DOHH2 (cell line): ENCODE measurements at regions not wholly inside any gene's neighbourhood (a gene's known extent, or its start where the extent isn't known, plus 50 kb on each side); places are given as distances from the start of the nearest gene placed in this dataset.

Experiments
- H3F3A ChIP-seq: fragments of 200-600 bp; sonication (generic), shearing (Covaris generic); 2 replicates; pipeline ENCODE4 v1.6.0; 2016; ENCODE audit warnings: antibody characterized with exemption, mild to moderate bottlenecking; ENCODE audit not compliant: control insufficient read depth, insufficient read depth
- H3K27ac ChIP-seq: fragments of 200-600 bp; sonication (generic); 2 replicates; pipeline ENCODE4 v1.5.1; 2014; ENCODE audit warnings: low read depth, mild to moderate bottlenecking, low read length, moderate library complexity
- H3K27me3 ChIP-seq: fragments of 200-600 bp; sonication (generic); 2 replicates; pipeline ENCODE4 v1.6.1; 2014; ENCODE audit warnings: mild to moderate bottlenecking, low read length, mixed read lengths; ENCODE audit not compliant: control insufficient read depth
- H3K36me3 ChIP-seq: fragments of 200-600 bp; sonication (generic); 2 replicates; pipeline ENCODE4 v1.6.1; 2014; ENCODE audit warnings: mild to moderate bottlenecking, low read length, moderate library complexity, mixed read lengths; ENCODE audit not compliant: control insufficient read depth
- H3K4me1 ChIP-seq: fragments of 200-600 bp; sonication (generic); 2 replicates; pipeline ENCODE4 v1.6.1; 2014; ENCODE audit warnings: mild to moderate bottlenecking, low read length, mixed read lengths; ENCODE audit not compliant: control insufficient read depth
- H3K4me2 ChIP-seq: fragments of 200-600 bp; sonication (generic); 2 replicates; pipeline ENCODE4 v1.6.0; 2014; ENCODE audit warnings: mild to moderate bottlenecking, low read length, moderate library complexity
- H3K4me3 ChIP-seq: fragments of 200-600 bp; sonication (generic); 2 replicates; pipeline ENCODE4 v1.5.1; 2014; ENCODE audit warnings: mild to moderate bottlenecking, low read length, mixed read lengths
- H3K79me2 ChIP-seq: fragments of 200-600 bp; sonication (generic); 2 replicates; pipeline ENCODE4 v1.6.1; 2014; ENCODE audit warnings: mild to moderate bottlenecking, low read length, mixed read lengths; ENCODE audit not compliant: control insufficient read depth
- H3K9me2 ChIP-seq: fragments of 200-600 bp; sonication (generic); replicated peaks from 2 replicates; pipeline ENCODE4 v1.6.1; 2014; ENCODE audit warnings: mild to moderate bottlenecking, low read length, mixed read lengths; ENCODE audit not compliant: control insufficient read depth
- H3K9me3 ChIP-seq: fragments of 200-600 bp; sonication (generic); 2 replicates; pipeline ENCODE4 v1.6.1; 2014; ENCODE audit warnings: antibody characterized with exemption, low read length, mixed read lengths; ENCODE audit not compliant: control insufficient read depth, insufficient read depth
- H4K20me1 ChIP-seq: fragments of 200-600 bp; sonication (generic); 2 replicates; pipeline ENCODE4 v1.6.0; 2014; ENCODE audit warnings: low read depth, mild to moderate bottlenecking, antibody characterized with exemption, low read length, moderate library complexity; ENCODE audit not compliant: control insufficient read depth, insufficient read depth
- EZH2phosphoT487 ChIP-seq: fragments of 200-600 bp; sonication (generic); IDR thresholded peaks from 2 replicates; pipeline ENCODE4 v1.6.1; 2017; ENCODE audit warnings: borderline replicate concordance, mild to moderate bottlenecking, antibody characterized with exemption, low read length, moderate library complexity, mixed read lengths
- TF ChIP-seq, protein P1 (sequence below): fragments of 200-600 bp; sonication (generic); IDR thresholded peaks from one replicate; pipeline ENCODE4 v1.5.1; 2014; ENCODE audit warnings: antibody characterized with exemption, mild to moderate bottlenecking, low read depth, low read length; ENCODE audit not compliant: poor library complexity, severe bottlenecking

DNA sequence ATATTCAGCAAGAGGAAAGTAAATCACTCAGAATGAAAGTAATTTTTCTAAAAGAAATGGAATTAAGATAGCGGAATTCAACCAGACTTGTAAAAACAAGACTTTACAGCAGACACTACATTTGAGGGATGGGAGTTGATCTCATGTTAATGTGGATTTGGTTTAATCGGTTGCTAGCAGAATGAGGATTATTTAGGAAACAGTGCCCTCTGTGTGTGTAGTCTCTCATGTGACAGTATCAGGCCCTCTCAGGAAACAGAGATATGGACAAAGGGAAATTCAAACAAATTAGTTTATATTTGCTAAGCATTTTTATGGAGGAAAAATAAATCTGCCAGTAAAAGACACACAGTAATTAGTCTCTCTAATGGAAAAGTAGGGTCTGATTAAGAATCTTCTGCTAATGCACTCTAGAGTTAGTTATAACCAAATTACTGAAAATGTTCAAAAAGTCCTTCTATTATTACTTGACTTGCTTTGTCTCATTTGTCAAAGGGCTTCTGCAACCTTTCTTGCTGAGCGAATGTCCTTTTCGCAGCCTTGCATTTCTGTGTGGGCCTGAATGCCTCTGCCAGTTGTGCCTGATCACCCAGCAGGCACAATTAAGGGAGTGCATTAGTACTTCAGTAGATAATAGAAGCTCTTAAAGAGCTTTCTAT is 1282.3 kb upstream of the TENM3 start:
- H3K4me1 ChIP-seq = no peaks in the 10 kb centered on the region
- H3K27me3 ChIP-seq = no peaks in the 10 kb centered on the region
- H3K4me3 ChIP-seq = no peak overlapping the region
- no peaks in the 10 kb centered on the region for H3F3A ChIP-seq
- no peaks in the 10 kb centered on the region for H3K36me3 ChIP-seq
- no peak overlapping the region for H3K4me2 ChIP-seq
- TF ChIP-seq, protein P1, sequence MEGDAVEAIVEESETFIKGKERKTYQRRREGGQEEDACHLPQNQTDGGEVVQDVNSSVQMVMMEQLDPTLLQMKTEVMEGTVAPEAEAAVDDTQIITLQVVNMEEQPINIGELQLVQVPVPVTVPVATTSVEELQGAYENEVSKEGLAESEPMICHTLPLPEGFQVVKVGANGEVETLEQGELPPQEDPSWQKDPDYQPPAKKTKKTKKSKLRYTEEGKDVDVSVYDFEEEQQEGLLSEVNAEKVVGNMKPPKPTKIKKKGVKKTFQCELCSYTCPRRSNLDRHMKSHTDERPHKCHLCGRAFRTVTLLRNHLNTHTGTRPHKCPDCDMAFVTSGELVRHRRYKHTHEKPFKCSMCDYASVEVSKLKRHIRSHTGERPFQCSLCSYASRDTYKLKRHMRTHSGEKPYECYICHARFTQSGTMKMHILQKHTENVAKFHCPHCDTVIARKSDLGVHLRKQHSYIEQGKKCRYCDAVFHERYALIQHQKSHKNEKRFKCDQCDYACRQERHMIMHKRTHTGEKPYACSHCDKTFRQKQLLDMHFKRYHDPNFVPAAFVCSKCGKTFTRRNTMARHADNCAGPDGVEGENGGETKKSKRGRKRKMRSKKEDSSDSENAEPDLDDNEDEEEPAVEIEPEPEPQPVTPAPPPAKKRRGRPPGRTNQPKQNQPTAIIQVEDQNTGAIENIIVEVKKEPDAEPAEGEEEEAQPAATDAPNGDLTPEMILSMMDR = no peak
- TF ChIP-seq EZH2phosphoT487 = no peak
- H3K79me2 ChIP-seq = no peaks in the 10 kb centered on the region
- no peaks in the 10 kb centered on the region for H3K9me3 ChIP-seq
- H3K9me2 ChIP-seq = no peaks in the 10 kb centered on the region
- no peak overlapping the region for H3K27ac ChIP-seq
- no peaks in the 10 kb centered on the region for H4K20me1 ChIP-seq

DNA sequence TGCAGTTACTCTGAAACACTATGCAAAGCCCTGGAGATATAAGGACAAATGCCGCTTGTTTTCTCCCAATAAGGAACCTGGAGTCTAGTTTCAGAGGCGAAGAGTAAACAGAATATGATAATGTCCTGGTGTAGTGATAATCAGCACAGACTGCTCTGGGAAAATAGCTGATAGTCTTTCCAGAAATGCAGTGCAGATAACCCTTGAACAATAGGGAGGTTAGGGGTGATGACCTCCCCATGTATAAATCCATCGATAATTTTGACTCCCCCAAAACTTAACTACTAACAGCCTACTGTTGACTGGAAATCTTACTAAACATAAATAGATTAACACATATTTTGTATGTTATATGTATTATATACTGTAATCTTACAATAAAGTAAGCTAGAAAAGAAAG is 1280.9 kb upstream of the TENM3 start:
- Histone ChIP-seq H3K4me3 (no peak overlapping the region), H3F3A (no peaks in the 10 kb centered on the region), H3K27ac (no peak overlapping the region), H4K20me1 (no peaks in the 10 kb centered on the region), H3K9me2 (no peaks in the 10 kb centered on the region), H3K4me2 (no peak overlapping the region), H3K9me3 (no peaks in the 10 kb centered on the region), H3K4me1 (no peaks in the 10 kb centered on the region), H3K36me3 (no peaks in the 10 kb centered on the region), H3K79me2 (no peaks in the 10 kb centered on the region), H3K27me3 (no peaks in the 10 kb centered on the region)
- TF ChIP-seq, protein P1 = no peak
- TF ChIP-seq EZH2phosphoT487 = no peak

DNA sequence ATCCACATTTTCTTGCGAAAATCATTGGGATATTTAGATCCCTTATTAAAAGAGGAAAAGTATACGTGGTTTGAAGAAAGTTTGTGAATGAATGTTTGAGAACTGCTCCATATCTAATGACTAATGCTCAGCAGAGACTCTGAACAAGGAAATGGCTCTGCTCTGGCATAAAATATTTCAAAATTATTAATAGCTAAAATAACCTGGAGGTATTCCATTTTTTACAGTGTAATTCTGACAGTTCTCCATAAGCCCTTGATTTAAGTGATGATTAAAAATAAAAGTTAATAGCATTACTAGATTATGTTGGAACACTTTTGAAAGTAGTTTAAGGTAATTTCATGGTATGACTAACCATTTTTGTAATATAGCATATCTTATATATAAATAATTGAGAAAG is 1276.9 kb upstream of the TENM3 start:
- Histone ChIP-seq H3K4me3 (no peak overlapping the region), H3K36me3 (no peaks in the 10 kb centered on the region), H3K27ac (no peak overlapping the region), H3K9me3 (no peaks in the 10 kb centered on the region), H3K27me3 (no peaks in the 10 kb centered on the region), H3F3A (no peaks in the 10 kb centered on the region), H3K4me2 (no peak overlapping the region), H3K79me2 (no peaks in the 10 kb centered on the region), H3K4me1 (no peaks in the 10 kb centered on the region), H4K20me1 (no peaks in the 10 kb centered on the region), H3K9me2 (no peaks in the 10 kb centered on the region)
- TF ChIP-seq, protein P1 = no peak
- TF ChIP-seq EZH2phosphoT487 = no peak

DNA sequence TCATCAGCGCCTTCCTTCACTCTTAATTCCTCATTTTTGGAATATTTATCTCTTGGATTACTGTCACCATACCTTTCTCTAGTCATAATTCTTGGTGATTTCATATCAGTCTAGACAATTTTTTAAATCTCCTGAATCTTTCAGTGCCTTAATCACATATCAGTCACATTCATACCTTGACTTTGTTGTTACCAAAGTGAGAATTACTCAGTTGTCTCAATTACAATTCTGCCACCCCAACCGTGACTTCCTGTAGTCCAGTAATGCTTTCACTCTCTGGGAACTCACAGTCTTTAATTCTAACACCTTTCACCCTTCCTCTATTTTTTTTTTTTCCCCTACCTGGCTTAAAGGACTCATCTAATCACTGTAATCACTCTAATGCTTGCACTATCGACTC is 1275.3 kb upstream of the TENM3 start:
- Histone ChIP-seq H3K27ac (no peak overlapping the region), H3K4me1 (no peaks in the 10 kb centered on the region), H4K20me1 (no peaks in the 10 kb centered on the region), H3K36me3 (no peaks in the 10 kb centered on the region), H3K4me3 (no peak overlapping the region), H3K9me2 (no peaks in the 10 kb centered on the region), H3K9me3 (no peaks in the 10 kb centered on the region), H3K79me2 (no peaks in the 10 kb centered on the region), H3K27me3 (no peaks in the 10 kb centered on the region), H3F3A (no peaks in the 10 kb centered on the region), H3K4me2 (no peak overlapping the region)
- TF ChIP-seq, protein P1 = no peak
- TF ChIP-seq EZH2phosphoT487 = no peak
